ENCODE measurements at regions not wholly inside any gene's neighbourhood (a gene's known extent, or its start where the extent isn't known, plus 50 kb on each side); places are given as distances from the start of the nearest gene placed in this dataset.
"Not testable (repeated sequence)": the region's sequence is repeated elsewhere in the genome, so short reads cannot be mapped to it uniquely, and the experiment has no call there.

GRCh38 chr1:219863816-219864215 is 64.5 kb downstream of the SLC30A10 start:
- H3K4me3 ChIP-seq, H3K9me3 ChIP-seq, H3K27ac ChIP-seq, H3K27me3 ChIP-seq, ATAC-seq, H3K36me3 ChIP-seq, H3K4me1 ChIP-seq: not testable (repeated sequence)
- WGBS, 2 donors (ENCODE audit: low coverage in 1 of 2), result no CpG with 5 or more reads among the region's 16 CpGs

GRCh38 chr1:219862366-219862765 is 66.0 kb downstream of the SLC30A10 start:
- no peaks in the 10 kb centered on the region for H3K36me3 ChIP-seq
- ATAC-seq, result no peak
- peaks cover 0 to 4% (median 0%) of the 10 kb centered on the region in 3 donors for H3K9me3 ChIP-seq
- H3K4me3 ChIP-seq, result no peak overlapping the region
- 45 to 75% methylated on average over 1 of the region's 1 CpG for WGBS, 2 donors (ENCODE audit: low coverage in 1 of 2)
- no peaks in the 10 kb centered on the region for H3K27me3 ChIP-seq
- H3K27ac ChIP-seq, result no peak overlapping the region
- no peaks in the 10 kb centered on the region for H3K4me1 ChIP-seq
- TF ChIP-seq EP300 (IDR thresholded peaks at IDR 0.05), result no peak
- TF ChIP-seq POLR2A (IDR thresholded peaks at IDR 0.05), result no peak
- TF ChIP-seq CTCF (IDR thresholded peaks at IDR 0.05), result no peak
- TF ChIP-seq POLR2AphosphoS5 (IDR thresholded peaks at IDR 0.05), result no peak

- no peaks in the 10 kb centered on the region for H3K27me3 ChIP-seq
- TF ChIP-seq POLR2A (IDR thresholded peaks at IDR 0.05) (no peak), CTCF (IDR thresholded peaks at IDR 0.05) (no peak)
- ATAC-seq, result no peak
- no peaks in the 10 kb centered on the region for H3K36me3 ChIP-seq
- WGBS, 2 donors (ENCODE audit: low coverage in 1 of 2), result 60 to 64% methylated on average over 3 of the region's 3 CpGs
- H3K9me3 ChIP-seq, result peaks cover 0 to 5% (median 0%) of the 10 kb centered on the region in 3 donors
- H3K4me1 ChIP-seq, result no peaks in the 10 kb centered on the region
- no peak overlapping the region for H3K27ac ChIP-seq
- H3K4me3 ChIP-seq, result no peak overlapping the region
Measured at GRCh38 chr1:219858980-219859379, 69.4 kb downstream of the SLC30A10 start.

GRCh38 chr1:219847215-219847855 is 81.0 kb downstream of the SLC30A10 start:
- H3K9me3 ChIP-seq, result peaks cover 0 to 28% (median 0%) of the 10 kb centered on the region in 3 donors
- no peaks in the 10 kb centered on the region for H3K4me1 ChIP-seq
- no peaks in the 10 kb centered on the region for H3K36me3 ChIP-seq
- no peak overlapping the region for H3K4me3 ChIP-seq
- H3K27ac ChIP-seq, result no peak overlapping the region
- ATAC-seq, result no peak
- H3K27me3 ChIP-seq, result no peaks in the 10 kb centered on the region
- TF ChIP-seq EP300 (IDR thresholded peaks at IDR 0.05) (no peak), CTCF (IDR thresholded peaks at IDR 0.05) (no peak), POLR2AphosphoS5 (IDR thresholded peaks at IDR 0.05) (no peak), POLR2A (IDR thresholded peaks at IDR 0.05) (no peak)
- WGBS, 2 donors (ENCODE audit: low coverage in 1 of 2), result 54 to 92% methylated on average over 2 to 4 of the region's 4 CpGs

DNA sequence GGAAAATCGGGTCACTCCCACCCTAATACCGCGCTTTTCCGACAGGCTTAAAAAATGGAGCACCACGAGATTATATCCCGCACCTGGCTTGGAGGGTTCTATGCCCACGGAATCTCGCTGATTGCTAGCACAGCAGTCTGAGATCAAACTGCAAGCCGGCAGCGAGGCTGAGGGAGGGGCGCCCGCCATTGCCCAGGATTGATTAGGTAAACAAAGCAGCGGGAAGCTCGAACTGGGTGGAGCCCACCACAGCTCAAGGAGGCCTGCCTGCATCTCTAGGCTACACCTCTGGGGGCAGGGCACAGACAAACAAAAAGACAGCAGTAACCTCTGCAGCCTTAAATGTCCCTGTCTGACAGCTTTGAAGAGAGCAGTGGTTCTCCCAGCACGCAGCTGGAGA is 88.8 kb downstream of the SLC30A10 start:
- ATAC-seq, H3K36me3 ChIP-seq, H3K27me3 ChIP-seq, H3K27ac ChIP-seq, H3K4me3 ChIP-seq, H3K9me3 ChIP-seq, H3K4me1 ChIP-seq: not testable (repeated sequence)
- 10% methylated on average over 2 of the region's 15 CpGs; no CpG with 5 or more reads in 1 of the 2 donors for WGBS, 2 donors (ENCODE audit: low coverage in 1 of 2)

- no peaks in the 10 kb centered on the region for H3K9me3 ChIP-seq
Measured at GRCh38 chr1:219837994-219838294, 90.4 kb downstream of the SLC30A10 start.

More at GRCh38 chr1:219837994-219838294, 90.4 kb downstream of the SLC30A10 start:
- Histone ChIP-seq H3K4me1 (no peaks in the 10 kb centered on the region), H3K27me3 (peaks cover 8% of the 10 kb centered on the region), H3K4me3 (no peak overlapping the region), H3K36me3 (no peaks in the 10 kb centered on the region), H3K27ac (no peak overlapping the region)
- TF ChIP-seq POLR2AphosphoS5 (IDR thresholded peaks at IDR 0.05) (no peak), POLR2A (IDR thresholded peaks at IDR 0.05) (no peak), EP300 (IDR thresholded peaks at IDR 0.05) (no peak), CTCF (IDR thresholded peaks at IDR 0.05) (no peak)
- 67 to 81% methylated on average over 2 of the region's 2 CpGs for WGBS, 2 donors (ENCODE audit: low coverage in 1 of 2)
- ATAC-seq, result no peak

Data from gastroesophageal sphincter (tissue), 4 donors.